ENCODE measurements at regions not wholly inside any gene's neighbourhood (a gene's known extent, or its start where the extent isn't known, plus 50 kb on each side); places are given as distances from the start of the nearest gene placed in this dataset.

- TF ChIP-seq, protein P1, sequence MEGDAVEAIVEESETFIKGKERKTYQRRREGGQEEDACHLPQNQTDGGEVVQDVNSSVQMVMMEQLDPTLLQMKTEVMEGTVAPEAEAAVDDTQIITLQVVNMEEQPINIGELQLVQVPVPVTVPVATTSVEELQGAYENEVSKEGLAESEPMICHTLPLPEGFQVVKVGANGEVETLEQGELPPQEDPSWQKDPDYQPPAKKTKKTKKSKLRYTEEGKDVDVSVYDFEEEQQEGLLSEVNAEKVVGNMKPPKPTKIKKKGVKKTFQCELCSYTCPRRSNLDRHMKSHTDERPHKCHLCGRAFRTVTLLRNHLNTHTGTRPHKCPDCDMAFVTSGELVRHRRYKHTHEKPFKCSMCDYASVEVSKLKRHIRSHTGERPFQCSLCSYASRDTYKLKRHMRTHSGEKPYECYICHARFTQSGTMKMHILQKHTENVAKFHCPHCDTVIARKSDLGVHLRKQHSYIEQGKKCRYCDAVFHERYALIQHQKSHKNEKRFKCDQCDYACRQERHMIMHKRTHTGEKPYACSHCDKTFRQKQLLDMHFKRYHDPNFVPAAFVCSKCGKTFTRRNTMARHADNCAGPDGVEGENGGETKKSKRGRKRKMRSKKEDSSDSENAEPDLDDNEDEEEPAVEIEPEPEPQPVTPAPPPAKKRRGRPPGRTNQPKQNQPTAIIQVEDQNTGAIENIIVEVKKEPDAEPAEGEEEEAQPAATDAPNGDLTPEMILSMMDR (IDR thresholded peaks at IDR 0.05; ENCODE audit: low read depth, low read length, missing input control), result no peak
- TF ChIP-seq EGR1 (IDR thresholded peaks at IDR 0.05; ENCODE audit: low read depth in 2 of 2) (no peak), RXRA (IDR thresholded peaks at IDR 0.05) (no peak)
Measured at GRCh38 chr2:128628996-128629395, 310.3 kb upstream of the HS6ST1 start.

All from liver (tissue), 3 donors.